ENCODE measurements at regions not wholly inside any gene's neighbourhood (a gene's known extent, or its start where the extent isn't known, plus 50 kb on each side); places are given as distances from the start of the nearest gene placed in this dataset.

- intact Hi-C loops (cut with micrococcal nuclease): loop anchor here (2.0 to 10.0 kb wide), 2 partner anchors 191 to 483 kb away; no protein-coding TSS in a partner anchor
These were observed 94.3 kb upstream of the PGRMC2 start for GRCh38 chr4:128381748-128382559.

More at GRCh38 chr4:128381748-128382559, 94.3 kb upstream of the PGRMC2 start:
- in situ Hi-C loops (cut with MboI): no loop called here
- H3K36me3 ChIP-seq (ENCODE audit: control insufficient read depth, insufficient read depth, low read length): no peaks in the 10 kb centered on the region
- ChIA-PET POLR2A (interaction anchor here (1.0 kb wide), 2 partner anchors 11 to 14 kb away, joined by 3 to 4 read pairs; no protein-coding TSS in a partner anchor), CTCF (ENCODE audit: low intra/inter-chr PET ratio) (no interaction called here)
- no TSS peak for BruUV-seq (replicated peaks)
- no peak overlapping the region for H3K27ac ChIP-seq (ENCODE audit: extremely low read depth, low read depth, low read length)
- no peak overlapping the region for H3K4me2 ChIP-seq (ENCODE audit: insufficient read depth, low read length)
- no peaks in the 10 kb centered on the region for H3K27me3 ChIP-seq (ENCODE audit: control insufficient read depth in 2 of 2, insufficient read depth in 2 of 2, low read length in 2 of 2)
- TF ChIP-seq PKNOX1 (IDR thresholded peaks at IDR 0.05) (0 out of 2 replicates have a peak, but pooled peaks have one; percentile 15), PBX2 (CRISPR knock-in tag; IDR thresholded peaks at IDR 0.05; ENCODE audit: low read depth) (no peak), PBX2 (tag; conservative IDR thresholded peaks at IDR 0.05; ENCODE audit: low read depth) (0 out of 2 replicates have a peak, but pooled peaks have one; percentile 41), MEIS2 (IDR thresholded peaks at IDR 0.05; ENCODE audit: partially characterized antibody) (peak; percentile 39), E4F1 (CRISPR knock-in tag; IDR thresholded peaks at IDR 0.05; ENCODE audit: borderline replicate concordance) (no peak)
- no peaks in the 10 kb centered on the region for H3K9me1 ChIP-seq (ENCODE audit: control insufficient read depth, insufficient read depth, low read length)
- FAIRE-seq: no peak
- H4K20me1 ChIP-seq (replicated peaks; ENCODE audit: control insufficient read depth, insufficient read depth, low read length): no peaks in the 10 kb centered on the region
- 24% methylated on average over 4 of the region's 4 CpGs for WGBS (ENCODE audit: insufficient coverage, low coverage, missing lambda C conversion rate)
- H3K79me2 ChIP-seq (ENCODE audit: control insufficient read depth, insufficient read depth, low read length): no peaks in the 10 kb centered on the region
- H3K4me1 ChIP-seq (replicated peaks in 1 of 2; ENCODE audit: control insufficient read depth in 2 of 2, insufficient read depth in 2 of 2, low read length in 2 of 2): peaks cover 3 to 16% of the 10 kb centered on the region in 2 experiments; a peak in 4 of 5 replicates
- no peak overlapping the region for H3K9ac ChIP-seq (ENCODE audit: insufficient read depth in 1 of 2, low read depth in 2 of 2, low read length in 2 of 2)
- ATAC-seq: no peak
- DNase-seq (ENCODE audit: extremely low read depth in 1 of 4, low spot score in 3 of 4): no peak
- no peak overlapping the region for H2AFZ ChIP-seq (ENCODE audit: low read depth, low read length)
- peaks cover 4% of the 10 kb centered on the region; the same call in 1 of the 2 replicates for H3K9me3 ChIP-seq (replicated peaks; ENCODE audit: control insufficient read depth, insufficient read depth, low read depth, low read length)
- no peak overlapping the region for H3K4me3 ChIP-seq
